GM18517 (cell line): ENCODE measurements at regions not wholly inside any gene's neighbourhood (a gene's known extent, or its start where the extent isn't known, plus 50 kb on each side); places are given as distances from the start of the nearest gene placed in this dataset.

ENCODE experiments used
- ATAC-seq: cut with Tn5 transposase; IDR thresholded peaks from one replicate; pipeline ENCODE4 v1.9.1; 2021; ENCODE audit warnings: mild to moderate bottlenecking, moderate library complexity; ENCODE audit not compliant: unreplicated experiment

GRCh38 chr5:56522169-56522568 is 289.0 kb upstream of the ANKRD55 start:
- ATAC-seq: no peak

GRCh38 chr5:56520986-56521730 is 288.0 kb upstream of the ANKRD55 start:
- ATAC-seq: no peak

- ATAC-seq: no peak
Observed at GRCh38 chr5:56518820-56519219, 285.7 kb upstream of the ANKRD55 start.

- no peak for ATAC-seq
Observed at GRCh38 chr5:56517011-56517416, 283.9 kb upstream of the ANKRD55 start.

- no peak for ATAC-seq
Observed at GRCh38 chr5:56516441-56516840, 283.3 kb upstream of the ANKRD55 start.

- no peak for ATAC-seq
Observed at GRCh38 chr5:56516035-56516434, 282.9 kb upstream of the ANKRD55 start.

- ATAC-seq: no peak
Observed at GRCh38 chr5:56515011-56515410, 281.9 kb upstream of the ANKRD55 start.

- no peak for ATAC-seq
Observed at GRCh38 chr5:56514245-56514644, 281.1 kb upstream of the ANKRD55 start.

- no peak for ATAC-seq
Observed at GRCh38 chr5:56513141-56513540, 280.0 kb upstream of the ANKRD55 start.

GRCh38 chr5:56512313-56512996 is 279.3 kb upstream of the ANKRD55 start:
- ATAC-seq: no peak

- no peak for ATAC-seq
Observed at GRCh38 chr5:56511326-56511841, 278.3 kb upstream of the ANKRD55 start.

- ATAC-seq: no peak
Observed at GRCh38 chr5:56508249-56508648, 275.1 kb upstream of the ANKRD55 start.

GRCh38 chr5:56507351-56507930 is 274.3 kb upstream of the ANKRD55 start:
- no peak for ATAC-seq

GRCh38 chr5:56506211-56506965 is 273.3 kb upstream of the ANKRD55 start:
- no peak for ATAC-seq

- ATAC-seq: no peak
Observed at GRCh38 chr5:56503929-56504328, 270.8 kb upstream of the ANKRD55 start.

- ATAC-seq: no peak
Observed at GRCh38 chr5:56501781-56502557, 268.8 kb upstream of the ANKRD55 start.

GRCh38 chr5:56499901-56500300 is 266.8 kb upstream of the ANKRD55 start:
- ATAC-seq: no peak

GRCh38 chr5:56499491-56499890 is 266.4 kb upstream of the ANKRD55 start:
- no peak for ATAC-seq

GRCh38 chr5:56498759-56499395 is 265.7 kb upstream of the ANKRD55 start:
- ATAC-seq: no peak

GRCh38 chr5:56496581-56497063 is 263.5 kb upstream of the ANKRD55 start:
- ATAC-seq: no peak
